GM12875 (cell line): ENCODE measurements at regions not wholly inside any gene's neighbourhood (a gene's known extent, or its start where the extent isn't known, plus 50 kb on each side); places are given as distances from the start of the nearest gene placed in this dataset.

Experiments
- H3K4me3 ChIP-seq: one replicate; pipeline ENCODE4 v1.5.1; 2011; ENCODE audit warnings: low read depth, low read length, control low read depth
- TF ChIP-seq, protein P1 (sequence below): IDR thresholded peaks from 2 replicates; pipeline ENCODE4 v1.5.1; 2011; ENCODE audit warnings: low read depth, mild to moderate bottlenecking, control low read depth, inconsistent platforms, low read length, moderate library complexity, borderline replicate concordance; ENCODE audit not compliant: insufficient read depth

DNA sequence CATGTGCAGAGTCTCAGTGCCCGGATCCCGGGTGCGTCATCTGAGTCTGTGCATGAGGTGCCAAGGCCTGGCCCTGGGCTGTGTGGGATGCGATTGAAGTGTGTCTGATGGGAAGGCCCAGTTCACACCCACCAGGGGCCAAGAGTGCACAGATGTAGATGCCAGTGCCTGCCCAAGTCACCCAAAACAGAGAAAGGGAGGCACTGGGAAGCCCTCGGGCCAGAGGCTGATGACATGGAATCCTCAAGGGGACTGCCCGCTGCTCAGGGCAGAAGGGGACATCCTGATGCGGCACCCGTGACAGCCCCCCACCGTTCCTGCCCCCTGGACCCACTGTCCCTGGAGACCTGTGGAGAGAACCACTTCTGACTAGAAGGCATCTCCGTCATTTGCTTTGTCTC, 72.2 kb upstream of the ZNF479 start:
- H3K4me3 ChIP-seq, result no peak overlapping the region
- TF ChIP-seq, protein P1, sequence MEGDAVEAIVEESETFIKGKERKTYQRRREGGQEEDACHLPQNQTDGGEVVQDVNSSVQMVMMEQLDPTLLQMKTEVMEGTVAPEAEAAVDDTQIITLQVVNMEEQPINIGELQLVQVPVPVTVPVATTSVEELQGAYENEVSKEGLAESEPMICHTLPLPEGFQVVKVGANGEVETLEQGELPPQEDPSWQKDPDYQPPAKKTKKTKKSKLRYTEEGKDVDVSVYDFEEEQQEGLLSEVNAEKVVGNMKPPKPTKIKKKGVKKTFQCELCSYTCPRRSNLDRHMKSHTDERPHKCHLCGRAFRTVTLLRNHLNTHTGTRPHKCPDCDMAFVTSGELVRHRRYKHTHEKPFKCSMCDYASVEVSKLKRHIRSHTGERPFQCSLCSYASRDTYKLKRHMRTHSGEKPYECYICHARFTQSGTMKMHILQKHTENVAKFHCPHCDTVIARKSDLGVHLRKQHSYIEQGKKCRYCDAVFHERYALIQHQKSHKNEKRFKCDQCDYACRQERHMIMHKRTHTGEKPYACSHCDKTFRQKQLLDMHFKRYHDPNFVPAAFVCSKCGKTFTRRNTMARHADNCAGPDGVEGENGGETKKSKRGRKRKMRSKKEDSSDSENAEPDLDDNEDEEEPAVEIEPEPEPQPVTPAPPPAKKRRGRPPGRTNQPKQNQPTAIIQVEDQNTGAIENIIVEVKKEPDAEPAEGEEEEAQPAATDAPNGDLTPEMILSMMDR, result no peak

DNA sequence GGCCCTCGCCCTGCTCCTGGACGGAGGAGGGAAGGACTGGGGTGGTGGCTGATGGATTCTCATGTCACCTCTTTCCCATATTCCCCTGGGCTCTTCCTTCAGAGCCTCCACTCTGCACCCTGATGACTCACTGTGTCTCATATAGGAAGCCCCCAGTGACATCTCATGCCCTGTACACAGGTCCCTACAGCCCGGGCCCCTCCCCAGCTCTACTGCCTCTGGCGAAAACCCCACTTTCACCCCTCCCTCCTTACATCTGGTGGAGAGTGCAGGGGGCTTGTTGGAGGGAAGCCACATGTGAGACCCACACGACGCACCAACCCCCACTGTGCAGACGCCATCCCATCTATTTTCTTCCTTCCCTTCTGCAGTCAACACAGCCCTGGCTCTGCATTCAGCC, 72.8 kb upstream of the ZNF479 start:
- TF ChIP-seq, protein P1, result no peak
- H3K4me3 ChIP-seq, result no peak overlapping the region

DNA sequence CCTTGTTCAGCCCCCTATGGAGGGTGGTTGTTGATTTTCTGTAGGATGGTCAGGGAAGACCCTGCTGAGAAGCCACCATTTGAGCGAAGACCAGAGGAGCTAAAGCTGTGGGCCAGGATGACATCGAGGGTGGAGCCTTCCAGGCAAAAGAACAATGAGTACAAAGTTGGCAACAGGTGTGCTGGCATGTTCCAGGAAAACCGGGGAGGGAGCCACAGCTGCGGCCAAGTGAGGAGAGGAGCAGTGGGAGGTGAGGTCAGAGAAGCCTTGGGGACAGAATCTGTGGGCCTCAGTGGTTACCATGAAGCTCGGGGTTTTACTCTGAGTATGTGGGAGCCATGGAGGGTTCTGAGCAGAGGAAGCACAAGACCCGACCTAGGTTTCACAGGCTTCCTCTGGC, 75.6 kb upstream of the ZNF479 start:
- TF ChIP-seq, protein P1, result no peak
- H3K4me3 ChIP-seq, result no peak overlapping the region

DNA sequence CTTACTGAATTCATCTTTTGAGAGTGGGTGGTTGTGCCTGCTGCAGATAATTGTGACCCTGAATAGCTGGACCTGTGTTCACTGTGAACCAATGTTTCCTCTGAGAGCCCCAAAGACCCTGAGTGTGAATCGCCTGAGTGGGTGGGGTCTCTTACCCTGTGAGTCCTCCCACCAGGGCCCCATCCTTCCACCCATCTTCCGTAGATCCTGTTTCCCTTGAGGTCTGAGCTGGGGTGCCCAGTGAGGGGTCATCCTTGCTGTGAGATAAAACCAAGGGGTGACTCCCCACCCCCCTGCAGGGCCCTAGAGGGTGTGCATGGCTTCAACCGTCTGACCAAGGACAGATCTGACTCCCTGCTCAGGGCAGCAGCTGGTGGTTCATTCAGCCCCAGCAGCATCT, 78.0 kb upstream of the ZNF479 start:
- TF ChIP-seq, protein P1, result no peak
- H3K4me3 ChIP-seq, result no peak overlapping the region

DNA sequence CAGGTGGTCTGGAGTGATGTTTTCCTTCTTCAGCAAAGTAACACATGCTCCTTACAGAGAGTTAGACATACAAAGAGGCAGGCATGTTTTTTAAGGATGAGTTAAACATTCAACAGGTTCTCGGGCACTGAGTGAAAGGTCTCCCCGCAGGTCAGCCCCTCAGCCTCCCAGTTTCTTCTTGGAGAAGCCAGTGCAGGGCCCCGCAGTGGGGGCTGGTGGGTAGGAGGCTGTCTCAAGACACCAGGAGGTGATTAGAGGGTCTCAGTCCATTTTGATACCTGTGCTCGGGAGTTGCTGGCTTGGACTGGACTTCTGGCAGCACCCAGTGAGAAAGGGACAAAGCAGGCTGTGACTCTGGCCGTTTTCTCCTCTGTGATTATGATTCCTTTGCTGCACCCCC, 78.6 kb upstream of the ZNF479 start:
- TF ChIP-seq, protein P1, result no peak
- H3K4me3 ChIP-seq, result no peak overlapping the region

DNA sequence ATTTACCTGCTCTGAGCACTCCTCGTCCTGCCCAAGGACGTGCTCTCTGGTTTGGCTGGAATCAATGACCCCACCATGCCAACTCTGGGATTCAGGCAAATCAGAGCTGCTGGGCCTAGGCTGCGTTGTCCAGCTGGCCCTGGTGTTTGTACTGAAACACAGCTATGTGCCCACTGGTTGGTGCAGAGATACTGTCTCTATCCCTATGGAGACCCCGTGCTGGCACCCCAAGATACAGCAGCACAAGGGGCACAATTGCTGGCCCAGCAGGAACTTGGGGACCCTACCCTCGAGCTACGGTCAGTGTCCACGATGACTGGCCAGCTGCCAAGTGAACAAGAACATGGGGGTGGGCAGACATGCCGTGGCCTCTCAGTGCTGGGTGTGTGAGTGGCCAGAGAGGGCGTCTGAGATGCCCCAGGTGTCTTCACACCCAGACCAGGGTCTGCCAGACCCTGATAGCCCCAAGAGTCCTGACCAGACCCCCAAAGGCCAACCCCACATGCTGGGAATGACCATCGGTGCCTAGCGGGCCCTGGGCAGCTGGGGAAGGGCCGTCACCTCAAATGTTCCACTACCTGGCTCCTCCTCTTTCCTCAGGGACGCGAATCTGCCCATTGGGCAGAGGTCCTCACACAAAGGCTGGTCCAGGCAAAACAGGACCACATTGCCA, 79.3 kb upstream of the ZNF479 start:
- TF ChIP-seq, protein P1, result no peak
- no peak overlapping the region for H3K4me3 ChIP-seq

DNA sequence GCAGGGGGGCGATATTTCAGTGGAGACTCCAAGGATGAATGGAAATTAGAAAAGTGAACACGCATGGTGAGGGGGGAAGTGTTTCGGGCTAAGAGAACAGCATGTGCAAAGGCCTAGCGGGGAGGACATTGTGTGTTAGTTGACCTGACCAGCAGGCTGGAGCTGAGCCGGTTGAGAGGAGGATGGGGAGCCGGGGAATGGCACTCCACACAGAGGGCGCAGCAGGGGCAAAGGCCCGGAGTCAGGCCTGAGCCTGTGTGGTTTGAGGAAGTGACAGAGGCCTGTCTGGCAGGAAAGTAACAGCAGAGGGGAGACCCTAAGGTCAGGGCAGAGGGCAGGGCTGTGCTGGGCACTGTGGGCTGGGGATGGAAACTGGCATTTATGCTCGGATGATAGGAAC, 83.2 kb upstream of the ZNF479 start:
- no peak overlapping the region for H3K4me3 ChIP-seq
- TF ChIP-seq, protein P1, result no peak
